ENCODE measurements at regions not wholly inside any gene's neighbourhood (a gene's known extent, or its start where the extent isn't known, plus 50 kb on each side); places are given as distances from the start of the nearest gene placed in this dataset.

- no peak for TF ChIP-seq FOXM1 (IDR thresholded peaks at IDR 0.05; ENCODE audit: borderline replicate concordance)
- TF ChIP-seq ARNT (IDR thresholded peaks at IDR 0.05): no peak
- TF ChIP-seq ZNF384 (IDR thresholded peaks at IDR 0.05): no peak
- no peak for TF ChIP-seq NFRKB (IDR thresholded peaks at IDR 0.05)
Measured at GRCh38 chr4:162804351-162804924, 362.3 kb downstream of the NAF1 start.
